H9 (cell line): ENCODE measurements at regions not wholly inside any gene's neighbourhood (a gene's known extent, or its start where the extent isn't known, plus 50 kb on each side); places are given as distances from the start of the nearest gene placed in this dataset.

Source experiments
- DNase-seq: peaks from one replicate; pipeline ENCODE4 v3.0.0-alpha.2; 2017
- H2AFZ ChIP-seq: one replicate; pipeline ENCODE4 v1.6.1; 2013; ENCODE audit warnings: mild to moderate bottlenecking, low read length, control low read depth, moderate library complexity
- H2AK5ac ChIP-seq: 2 replicates; pipeline ENCODE4 v1.6.1; 2013; ENCODE audit warnings: low read length, control low read depth, mixed read lengths; ENCODE audit not compliant: insufficient read length
- H2BK120ac ChIP-seq: one replicate; pipeline ENCODE4 v1.6.1; 2013; ENCODE audit warnings: low read depth, mild to moderate bottlenecking, low read length, control low read depth, inconsistent platforms; ENCODE audit not compliant: poor library complexity, severe bottlenecking
- H2BK12ac ChIP-seq: 2 replicates; pipeline ENCODE4 v1.6.1; 2013; ENCODE audit warnings: low read length, control low read depth, mixed read lengths, low read depth; ENCODE audit not compliant: insufficient read length
- H2BK15ac ChIP-seq: 2 replicates; pipeline ENCODE4 v1.6.1; 2013; ENCODE audit warnings: low read depth, low read length, control low read depth
- H2BK20ac ChIP-seq: one replicate; pipeline ENCODE4 v1.6.1; 2013; ENCODE audit warnings: low read depth, mild to moderate bottlenecking, low read length, control low read depth, inconsistent platforms; ENCODE audit not compliant: poor library complexity, severe bottlenecking
- H2BK5ac ChIP-seq: 2 replicates; pipeline ENCODE4 v1.6.1; 2013; ENCODE audit warnings: low read length, control low read depth, mixed read lengths; ENCODE audit not compliant: insufficient read length
- H3K14ac ChIP-seq: 2 replicates; pipeline ENCODE4 v1.6.1; 2013; ENCODE audit warnings: low read length, control low read depth; ENCODE audit not compliant: insufficient read depth
- H3K18ac ChIP-seq: 2 replicates; pipeline ENCODE4 v1.6.1; 2013; ENCODE audit warnings: low read depth, mild to moderate bottlenecking, mixed read lengths, low read length, control low read depth; ENCODE audit not compliant: insufficient read length
- H3K23ac ChIP-seq: 2 replicates; pipeline ENCODE4 v1.6.1; 2013; ENCODE audit warnings: low read length, control low read depth, mixed read lengths, low read depth; ENCODE audit not compliant: insufficient read length
- H3K23me2 ChIP-seq: 2 replicates; pipeline ENCODE4 v1.6.1; 2013; ENCODE audit warnings: low read depth, mild to moderate bottlenecking, mixed read lengths, low read length, control low read depth; ENCODE audit not compliant: insufficient read length, poor library complexity, severe bottlenecking
- H3K27ac ChIP-seq: 2 replicates; pipeline ENCODE4 v1.5.1; 2013; ENCODE audit warnings: low read length, control low read depth, mixed read lengths, low read depth; ENCODE audit not compliant: insufficient read length
- H3K27me3 ChIP-seq: 2 replicates; pipeline ENCODE4 v1.6.1; 2013; ENCODE audit warnings: low read length, control low read depth, inconsistent platforms; ENCODE audit not compliant: insufficient read depth
- H3K4ac ChIP-seq: 2 replicates; pipeline ENCODE4 v1.6.1; 2013; ENCODE audit warnings: low read depth, mild to moderate bottlenecking, control low read depth, inconsistent platforms, low read length, moderate library complexity
- H3K4me1 ChIP-seq: 2 replicates; pipeline ENCODE4 v1.6.1; 2013; ENCODE audit warnings: low read length, control low read depth, inconsistent platforms; ENCODE audit not compliant: insufficient read depth
- H3K4me2 ChIP-seq: 2 replicates; pipeline ENCODE4 v1.6.1; 2013; ENCODE audit warnings: low read length, control low read depth, mixed read lengths; ENCODE audit not compliant: insufficient read length, insufficient read depth
- H3K56ac ChIP-seq: 2 replicates; pipeline ENCODE4 v1.6.1; 2013; ENCODE audit warnings: low read depth, mild to moderate bottlenecking, mixed read lengths, low read length, control low read depth; ENCODE audit not compliant: insufficient read length
- H3K79me1 ChIP-seq: 2 replicates; pipeline ENCODE4 v1.6.1; 2013; ENCODE audit warnings: low read depth, mild to moderate bottlenecking, moderate library complexity, low read length, control low read depth, inconsistent platforms; ENCODE audit not compliant: insufficient read depth, poor library complexity, severe bottlenecking
- H3K79me2 ChIP-seq: 2 replicates; pipeline ENCODE4 v1.6.1; 2013; ENCODE audit warnings: low read length, control low read depth, inconsistent platforms; ENCODE audit not compliant: insufficient read depth
- H3K9ac ChIP-seq: 2 replicates; pipeline ENCODE4 v1.6.1; 2013; ENCODE audit warnings: low read length, control low read depth, mixed read lengths; ENCODE audit not compliant: insufficient read length; ENCODE audit errors: extremely low read depth
- H3K9me3 ChIP-seq: one replicate; pipeline ENCODE4 v1.6.1; 2013; ENCODE audit warnings: low read depth, low read length, inconsistent platforms; ENCODE audit not compliant: control insufficient read depth
- H3T11ph ChIP-seq: one replicate; pipeline ENCODE4 v1.6.1; 2013; ENCODE audit warnings: mild to moderate bottlenecking, low read length, control low read depth, inconsistent platforms
- H4K20me1 ChIP-seq: one replicate; pipeline ENCODE4 v1.6.1; 2013; ENCODE audit not compliant: control insufficient read depth, insufficient read length, insufficient read depth
- H4K5ac ChIP-seq: 2 replicates; pipeline ENCODE4 v1.6.1; 2013; ENCODE audit warnings: low read depth, mild to moderate bottlenecking, mixed read lengths, low read length, control low read depth; ENCODE audit not compliant: insufficient read length
- H4K8ac ChIP-seq: replicated peaks from 2 replicates; pipeline ENCODE4 v1.6.1; 2013; ENCODE audit warnings: low read length, control low read depth, mixed read lengths, low read depth; ENCODE audit not compliant: insufficient read length
- H4K91ac ChIP-seq: 2 replicates; pipeline ENCODE4 v1.6.1; 2013; ENCODE audit warnings: low read depth, mild to moderate bottlenecking, moderate library complexity, mixed read lengths, low read length, control low read depth; ENCODE audit not compliant: insufficient read length
- H3K27ac Mint-ChIP-seq, 3 experiments: 2 replicates in 2 of 3; 3 replicates in 1 of 3; pipeline ENCODE4 v1.8.0; 2020 to 2021; ENCODE audit warnings: mixed read lengths in 3 of 3, mild to moderate bottlenecking in 1 of 3, moderate library complexity in 1 of 3
- H3K27me3 Mint-ChIP-seq: 2 replicates; pipeline ENCODE4 v1.8.0; 2021; ENCODE audit warnings: low read depth, mild to moderate bottlenecking, moderate library complexity, mixed read lengths
- H3K36me3 Mint-ChIP-seq, 3 experiments: 2 replicates in 2 of 3; 3 replicates in 1 of 3; pipeline ENCODE4 v1.8.0; 2020 to 2021; ENCODE audit warnings: low read depth in 3 of 3, mixed read lengths in 3 of 3; ENCODE audit not compliant: insufficient read depth in 1 of 3
- H3K4me1 Mint-ChIP-seq, 2 experiments: 2 replicates each; pipeline ENCODE4 v1.8.0; 2020; ENCODE audit warnings: mixed read lengths in 2 of 2
- H3K4me3 Mint-ChIP-seq, 2 experiments: 2 replicates in 1 of 2; 3 replicates in 1 of 2; pipeline ENCODE4 v1.8.0; 2020 to 2021; ENCODE audit warnings: mild to moderate bottlenecking in 2 of 2, mixed read lengths in 2 of 2, moderate library complexity in 1 of 2
- H3K9me3 Mint-ChIP-seq, 2 experiments: 2 replicates in 1 of 2; 3 replicates in 1 of 2; pipeline ENCODE4 v1.8.0; 2020; ENCODE audit warnings: mild to moderate bottlenecking in 2 of 2, mixed read lengths in 2 of 2, moderate library complexity in 1 of 2
- CTCF ChIP-seq: fragments of 200-600 bp; sonication (generic); conservative IDR thresholded peaks from 3 replicates; pipeline ENCODE4 v1.8.0; 2021; ENCODE audit warnings: antibody characterized with exemption, mild to moderate bottlenecking
- WGBS: extraction: QIAGEN DNeasy Blood & Tissue Kit; methylation state at CpG from one replicate; pipeline ENCODE4 v1.1.7; 2013; ENCODE audit warnings: missing lambda C conversion rate, low lambda C conversion rate, mixed read lengths; ENCODE audit not compliant: insufficient read length; ENCODE audit errors: extremely low coverage; 5-methylcytosine and 5-hydroxymethylcytosine counted together

DNA sequence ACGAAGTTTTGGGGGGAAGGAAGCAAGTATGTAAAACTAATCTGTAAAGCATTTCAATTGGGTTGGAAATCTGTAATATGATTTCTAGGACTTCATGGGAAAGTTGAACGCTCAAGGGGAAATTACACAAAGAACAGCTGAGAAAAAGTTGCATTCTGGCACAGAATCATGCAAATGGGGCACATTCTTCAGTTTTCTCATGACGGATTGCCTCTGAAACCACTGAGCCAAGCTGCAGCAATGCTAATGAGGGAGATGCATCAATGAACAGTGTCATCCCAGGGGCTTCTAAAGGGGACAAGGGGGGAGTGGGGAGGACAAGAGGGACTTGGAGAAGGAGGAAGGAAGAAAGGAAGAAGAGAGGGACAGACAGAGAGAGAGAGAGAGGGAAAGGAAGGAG, 291.4 kb upstream of the ATP11B start:
- peaks cover 3% of the 10 kb centered on the region for H3K27me3 Mint-ChIP-seq
- no CpG with 5 or more reads among the region's 3 CpGs for WGBS
- no peaks in the 10 kb centered on the region for H4K20me1 ChIP-seq
- H3K14ac ChIP-seq = no peak overlapping the region
- no peak overlapping the region for H3K23ac ChIP-seq
- no peak overlapping the region for H4K8ac ChIP-seq
- H3K4me3 Mint-ChIP-seq = peak overlapping the region; percentile 10 to 31; a peak in 4 of 5 replicates
- H3K4me1 ChIP-seq = peaks cover 9% of the 10 kb centered on the region; the same call in 1 of the 2 replicates
- peak overlapping the region; percentile 30 to 90 (median 85) for H3K27ac Mint-ChIP-seq
- TF ChIP-seq CTCF = no peak
- no peak overlapping the region for H3K56ac ChIP-seq
- no peak overlapping the region for H4K91ac ChIP-seq
- no peak overlapping the region for H4K5ac ChIP-seq
- H2AK5ac ChIP-seq = no peak overlapping the region
- H3K9me3 Mint-ChIP-seq = no peaks in the 10 kb centered on the region
- H2BK5ac ChIP-seq = no peak overlapping the region
- H3K4ac ChIP-seq = no peak overlapping the region
- peaks cover 41 to 50% of the 10 kb centered on the region in 2 experiments for H3K4me1 Mint-ChIP-seq
- H3K27me3 ChIP-seq = no peaks in the 10 kb centered on the region
- no peak overlapping the region for H3K9ac ChIP-seq
- H3K27ac ChIP-seq = no peak overlapping the region
- H3K9me3 ChIP-seq = no peaks in the 10 kb centered on the region
- H2BK12ac ChIP-seq = no peak overlapping the region
- no peak overlapping the region for H2BK120ac ChIP-seq
- no peaks in the 10 kb centered on the region for H3K23me2 ChIP-seq
- no peaks in the 10 kb centered on the region for H3K79me2 ChIP-seq
- H3K4me2 ChIP-seq = no peak overlapping the region
- H3K79me1 ChIP-seq = no peaks in the 10 kb centered on the region
- H3K36me3 Mint-ChIP-seq = no peaks in the 10 kb centered on the region
- H2BK15ac ChIP-seq = no peak overlapping the region
- no peak overlapping the region for H3T11ph ChIP-seq
- DNase-seq = no peak
- H2AFZ ChIP-seq = no peak overlapping the region
- H3K18ac ChIP-seq = no peak overlapping the region
- H2BK20ac ChIP-seq = no peak overlapping the region
